WTC11 (cell line): ENCODE measurements at regions not wholly inside any gene's neighbourhood (a gene's known extent, or its start where the extent isn't known, plus 50 kb on each side); places are given as distances from the start of the nearest gene placed in this dataset.

Source experiments
- ATAC-seq: fragments of 200-7000 bp; cut with Tn5 transposase; 2 replicates; pipeline ENCODE4 v1.10.0; 2021; ENCODE audit warnings: mild to moderate bottlenecking, moderate library complexity
- CTCF ChIA-PET: fragments of 300-600 bp; sonication (Branson Sonifier 250); formaldehyde crosslinking; loops from one replicate; lab custom pipeline; 2021; ENCODE audit warnings: antibody characterized with exemption; lab: Charles Lee
- POLR2A ChIA-PET: fragments of 350-600 bp; sonication (Branson Sonifier 250); formaldehyde crosslinking; loops from one replicate; lab custom pipeline; 2021; ENCODE audit warnings: antibody characterized with exemption; lab: Charles Lee
- DNase-seq: peaks from one replicate; pipeline ENCODE4 v3.0.0; 2021; ENCODE audit warnings: low spot score
- H3K27ac Mint-ChIP-seq: 2 replicates; pipeline ENCODE4 v1.8.0; 2021; ENCODE audit warnings: mixed read lengths
- H3K27me3 Mint-ChIP-seq: 2 replicates; pipeline ENCODE4 v1.8.0; 2021; ENCODE audit warnings: low read depth, mild to moderate bottlenecking, moderate library complexity, mixed read lengths
- H3K36me3 Mint-ChIP-seq: 2 replicates; pipeline ENCODE4 v1.8.0; 2021; ENCODE audit warnings: mixed read lengths
- H3K4me1 Mint-ChIP-seq: 2 replicates; pipeline ENCODE4 v1.8.0; 2022; ENCODE audit warnings: mixed read lengths
- H3K4me3 Mint-ChIP-seq: 2 replicates; pipeline ENCODE4 v1.8.0; 2021; ENCODE audit warnings: mild to moderate bottlenecking, moderate library complexity, mixed read lengths
- H3K9me3 Mint-ChIP-seq: 2 replicates; pipeline ENCODE4 v1.8.0; 2021; ENCODE audit warnings: mixed read lengths
- ATF1 ChIP-seq: sonication (generic); formaldehyde crosslinking; IDR thresholded peaks from 2 replicates; pipeline ENCODE4 v1.8.1; 2023; ENCODE audit warnings: mild to moderate bottlenecking, moderate library complexity, missing genetic modification reagents
- ATF3 ChIP-seq: sonication (generic); formaldehyde crosslinking; conservative IDR thresholded peaks from 2 replicates; pipeline ENCODE4 v1.8.1; 2022; ENCODE audit warnings: mild to moderate bottlenecking, missing genetic modification reagents
- CBFB ChIP-seq: sonication (generic); formaldehyde crosslinking; IDR thresholded peaks from 2 replicates; pipeline ENCODE4 v1.8.1; 2022; ENCODE audit warnings: mild to moderate bottlenecking, low read depth, missing genetic modification reagents
- CTCF ChIP-seq: fragments of 200-600 bp; IDR thresholded peaks from 2 replicates; pipeline ENCODE4 v1.8.0; 2022; ENCODE audit warnings: antibody characterized with exemption
- ELF4 ChIP-seq: sonication (generic); formaldehyde crosslinking; IDR thresholded peaks from 2 replicates; pipeline ENCODE4 v1.8.1; 2022; ENCODE audit warnings: low read depth, mild to moderate bottlenecking, moderate library complexity, missing genetic modification reagents
- EMX1 ChIP-seq: fragments of 250-450 bp; sonication (Bioruptor Pico); IDR thresholded peaks from 2 replicates; pipeline ENCODE4 v1.8.0; 2021; ENCODE audit warnings: mild to moderate bottlenecking
- FOXJ3 ChIP-seq: sonication (generic); formaldehyde crosslinking; IDR thresholded peaks from 2 replicates; pipeline ENCODE4 v1.9.0; 2021; ENCODE audit warnings: missing genetic modification reagents, mild to moderate bottlenecking, borderline replicate concordance
- FOXK1 ChIP-seq: sonication (generic); formaldehyde crosslinking; IDR thresholded peaks from 2 replicates; pipeline ENCODE4 v1.8.0; 2022; ENCODE audit warnings: mild to moderate bottlenecking, moderate library complexity, missing genetic modification reagents
- GABPB1 ChIP-seq: sonication (generic); formaldehyde crosslinking; IDR thresholded peaks from 2 replicates; pipeline ENCODE4 v1.8.1; 2023; ENCODE audit warnings: mild to moderate bottlenecking, missing genetic modification reagents
- IRF2 ChIP-seq: sonication (generic); formaldehyde crosslinking; IDR thresholded peaks from 2 replicates; pipeline ENCODE4 v1.8.0; 2022; ENCODE audit warnings: low read depth, missing genetic modification reagents, borderline replicate concordance
- JAZF1 ChIP-seq: fragments of 250-450 bp; sonication (Bioruptor Pico); IDR thresholded peaks from 2 replicates; pipeline ENCODE4 v1.9.0; 2021; ENCODE audit warnings: moderate library complexity, mild to moderate bottlenecking, inconsistent platforms
- JUN ChIP-seq: sonication (generic); formaldehyde crosslinking; IDR thresholded peaks from 2 replicates; pipeline ENCODE4 v1.8.0; 2023; ENCODE audit warnings: mild to moderate bottlenecking, missing genetic modification reagents
- NR1H2 ChIP-seq: sonication (generic); formaldehyde crosslinking; IDR thresholded peaks from 2 replicates; pipeline ENCODE4 v1.9.0; 2021; ENCODE audit warnings: mild to moderate bottlenecking, moderate library complexity, missing genetic modification reagents
- NR2C2 ChIP-seq: sonication (generic); formaldehyde crosslinking; IDR thresholded peaks from 2 replicates; pipeline ENCODE4 v1.8.0; 2022; ENCODE audit warnings: mild to moderate bottlenecking, missing genetic modification reagents
- PRRX2 ChIP-seq: fragments of 250-450 bp; sonication (Bioruptor Pico); IDR thresholded peaks from 2 replicates; pipeline ENCODE4 v1.8.0; 2021; ENCODE audit warnings: mild to moderate bottlenecking
- RORB ChIP-seq: fragments of 250-450 bp; sonication (Bioruptor Pico); IDR thresholded peaks from 2 replicates; pipeline ENCODE4 v1.9.0; 2021; ENCODE audit warnings: mild to moderate bottlenecking
- TEAD4 ChIP-seq: sonication (generic); formaldehyde crosslinking; IDR thresholded peaks from 2 replicates; pipeline ENCODE4 v1.8.0; 2022; ENCODE audit warnings: mild to moderate bottlenecking, missing genetic modification reagents
- ZBTB43 ChIP-seq: sonication (generic); formaldehyde crosslinking; IDR thresholded peaks from 2 replicates; pipeline ENCODE4 v1.8.1; 2023; ENCODE audit warnings: mild to moderate bottlenecking, missing genetic modification reagents
- ZNF138 ChIP-seq: sonication (generic); formaldehyde crosslinking; conservative IDR thresholded peaks from 2 replicates; pipeline ENCODE4 v1.8.1; 2022; ENCODE audit warnings: mild to moderate bottlenecking, moderate library complexity, missing genetic modification reagents
- ZNF317 ChIP-seq: sonication (generic); formaldehyde crosslinking; IDR thresholded peaks from 2 replicates; pipeline ENCODE4 v1.8.1; 2023; ENCODE audit warnings: low read depth, mild to moderate bottlenecking, moderate library complexity, missing genetic modification reagents, borderline replicate concordance
- ZNF396 ChIP-seq: fragments of 250-450 bp; sonication (Bioruptor Pico); IDR thresholded peaks from 2 replicates; pipeline ENCODE4 v1.8.0; 2021; ENCODE audit warnings: mild to moderate bottlenecking, moderate library complexity, borderline replicate concordance
- ZNF416 ChIP-seq: fragments of 250-450 bp; sonication (Bioruptor Pico); IDR thresholded peaks from 2 replicates; pipeline ENCODE4 v1.9.0; 2021; ENCODE audit warnings: mild to moderate bottlenecking, inconsistent platforms
- TF ChIP-seq, protein P1 (sequence below): sonication (generic); formaldehyde crosslinking; IDR thresholded peaks from 2 replicates; pipeline ENCODE4 v1.8.1; 2023; ENCODE audit warnings: mild to moderate bottlenecking, missing genetic modification reagents, moderate library complexity
- TF ChIP-seq, protein P2 (sequence below): fragments of 250-450 bp; sonication (Bioruptor Pico); IDR thresholded peaks from 2 replicates; pipeline ENCODE4 v1.9.0; 2021; ENCODE audit warnings: mild to moderate bottlenecking
- TF ChIP-seq, protein P3 (sequence below): sonication (generic); formaldehyde crosslinking; IDR thresholded peaks from 2 replicates; pipeline ENCODE4 v1.8.0; 2022; ENCODE audit warnings: mild to moderate bottlenecking, missing genetic modification reagents
- TF ChIP-seq, protein P4 (sequence below): sonication (generic); formaldehyde crosslinking; conservative IDR thresholded peaks from 2 replicates; pipeline ENCODE4 v1.8.1; 2023; ENCODE audit warnings: mild to moderate bottlenecking, low read depth, missing genetic modification reagents, moderate library complexity
- TF ChIP-seq, protein P5 (sequence below): sonication (generic); formaldehyde crosslinking; IDR thresholded peaks from 2 replicates; pipeline ENCODE4 v1.8.0; 2023; ENCODE audit warnings: missing genetic modification reagents
- TF ChIP-seq, protein P6 (sequence below): sonication (generic); formaldehyde crosslinking; IDR thresholded peaks from 2 replicates; pipeline ENCODE4 v1.8.1; 2022; ENCODE audit warnings: mild to moderate bottlenecking, missing genetic modification reagents, moderate library complexity, borderline replicate concordance

DNA sequence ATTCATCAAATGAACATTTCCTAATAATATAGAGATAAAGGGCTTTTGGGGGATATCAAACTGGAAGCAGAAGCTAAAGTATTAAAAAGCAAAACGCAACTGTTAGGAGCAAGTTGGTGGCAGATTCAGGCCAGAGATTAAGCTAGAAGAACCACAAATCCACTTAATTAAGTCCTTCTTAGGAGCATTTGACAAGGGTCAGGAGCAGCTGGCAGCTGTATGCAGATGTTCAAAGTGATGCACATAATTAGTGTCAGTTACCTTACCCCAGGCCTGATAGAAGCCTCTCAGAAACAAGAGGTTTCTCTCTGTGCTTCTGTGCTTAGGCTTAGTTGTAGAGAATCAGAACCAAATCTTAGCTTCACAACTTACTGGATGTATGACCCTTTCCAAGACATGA is 546.5 kb upstream of the ANO5 start:
- DNase-seq (no peak), ATAC-seq (no peak)
- POLR2A ChIA-PET, result interaction anchor here (1.2 kb wide), 1 partner anchor 71 kb away, joined by 3 read pairs; no protein-coding TSS in a partner anchor
- Mint-ChIP-seq H3K4me1 (peaks cover 8% of the 10 kb centered on the region; the same call in 1 of the 2 replicates), H3K27ac (no peak overlapping the region), H3K4me3 (no peak overlapping the region), H3K27me3 (no peaks in the 10 kb centered on the region), H3K9me3 (peaks cover 22% of the 10 kb centered on the region), H3K36me3 (peaks cover 5% of the 10 kb centered on the region; the same call in 1 of the 2 replicates)
- TF ChIP-seq JAZF1 (CRISPR knock-in tag) (no peak), NR1H2 (CRISPR knock-in tag) (no peak), ZBTB43 (CRISPR knock-in tag) (no peak), ZNF416 (CRISPR knock-in tag) (no peak), IRF2 (CRISPR knock-in tag) (no peak), CTCF (no peak), FOXJ3 (CRISPR knock-in tag) (no peak), TEAD4 (CRISPR knock-in tag) (no peak), JUN (CRISPR knock-in tag) (no peak), RORB (CRISPR knock-in tag) (no peak), CBFB (CRISPR knock-in tag) (no peak), ZNF138 (CRISPR knock-in tag) (no peak)
- TF ChIP-seq, protein P1, sequence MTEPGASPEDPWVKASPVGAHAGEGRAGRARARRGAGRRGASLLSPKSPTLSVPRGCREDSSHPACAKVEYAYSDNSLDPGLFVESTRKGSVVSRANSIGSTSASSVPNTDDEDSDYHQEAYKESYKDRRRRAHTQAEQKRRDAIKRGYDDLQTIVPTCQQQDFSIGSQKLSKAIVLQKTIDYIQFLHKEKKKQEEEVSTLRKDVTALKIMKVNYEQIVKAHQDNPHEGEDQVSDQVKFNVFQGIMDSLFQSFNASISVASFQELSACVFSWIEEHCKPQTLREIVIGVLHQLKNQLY (CRISPR knock-in tag), result no peak
- TF ChIP-seq, protein P2, sequence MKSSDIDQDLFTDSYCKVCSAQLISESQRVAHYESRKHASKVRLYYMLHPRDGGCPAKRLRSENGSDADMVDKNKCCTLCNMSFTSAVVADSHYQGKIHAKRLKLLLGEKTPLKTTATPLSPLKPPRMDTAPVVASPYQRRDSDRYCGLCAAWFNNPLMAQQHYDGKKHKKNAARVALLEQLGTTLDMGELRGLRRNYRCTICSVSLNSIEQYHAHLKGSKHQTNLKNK (CRISPR knock-in tag), result no peak
- TF ChIP-seq, protein P3, sequence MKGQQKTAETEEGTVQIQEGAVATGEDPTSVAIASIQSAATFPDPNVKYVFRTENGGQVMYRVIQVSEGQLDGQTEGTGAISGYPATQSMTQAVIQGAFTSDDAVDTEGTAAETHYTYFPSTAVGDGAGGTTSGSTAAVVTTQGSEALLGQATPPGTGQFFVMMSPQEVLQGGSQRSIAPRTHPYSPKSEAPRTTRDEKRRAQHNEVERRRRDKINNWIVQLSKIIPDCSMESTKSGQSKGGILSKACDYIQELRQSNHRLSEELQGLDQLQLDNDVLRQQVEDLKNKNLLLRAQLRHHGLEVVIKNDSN (CRISPR knock-in tag), result no peak
- TF ChIP-seq, protein P4, sequence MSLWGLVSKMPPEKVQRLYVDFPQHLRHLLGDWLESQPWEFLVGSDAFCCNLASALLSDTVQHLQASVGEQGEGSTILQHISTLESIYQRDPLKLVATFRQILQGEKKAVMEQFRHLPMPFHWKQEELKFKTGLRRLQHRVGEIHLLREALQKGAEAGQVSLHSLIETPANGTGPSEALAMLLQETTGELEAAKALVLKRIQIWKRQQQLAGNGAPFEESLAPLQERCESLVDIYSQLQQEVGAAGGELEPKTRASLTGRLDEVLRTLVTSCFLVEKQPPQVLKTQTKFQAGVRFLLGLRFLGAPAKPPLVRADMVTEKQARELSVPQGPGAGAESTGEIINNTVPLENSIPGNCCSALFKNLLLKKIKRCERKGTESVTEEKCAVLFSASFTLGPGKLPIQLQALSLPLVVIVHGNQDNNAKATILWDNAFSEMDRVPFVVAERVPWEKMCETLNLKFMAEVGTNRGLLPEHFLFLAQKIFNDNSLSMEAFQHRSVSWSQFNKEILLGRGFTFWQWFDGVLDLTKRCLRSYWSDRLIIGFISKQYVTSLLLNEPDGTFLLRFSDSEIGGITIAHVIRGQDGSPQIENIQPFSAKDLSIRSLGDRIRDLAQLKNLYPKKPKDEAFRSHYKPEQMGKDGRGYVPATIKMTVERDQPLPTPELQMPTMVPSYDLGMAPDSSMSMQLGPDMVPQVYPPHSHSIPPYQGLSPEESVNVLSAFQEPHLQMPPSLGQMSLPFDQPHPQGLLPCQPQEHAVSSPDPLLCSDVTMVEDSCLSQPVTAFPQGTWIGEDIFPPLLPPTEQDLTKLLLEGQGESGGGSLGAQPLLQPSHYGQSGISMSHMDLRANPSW (CRISPR knock-in tag), result no peak
- TF ChIP-seq, protein P5, sequence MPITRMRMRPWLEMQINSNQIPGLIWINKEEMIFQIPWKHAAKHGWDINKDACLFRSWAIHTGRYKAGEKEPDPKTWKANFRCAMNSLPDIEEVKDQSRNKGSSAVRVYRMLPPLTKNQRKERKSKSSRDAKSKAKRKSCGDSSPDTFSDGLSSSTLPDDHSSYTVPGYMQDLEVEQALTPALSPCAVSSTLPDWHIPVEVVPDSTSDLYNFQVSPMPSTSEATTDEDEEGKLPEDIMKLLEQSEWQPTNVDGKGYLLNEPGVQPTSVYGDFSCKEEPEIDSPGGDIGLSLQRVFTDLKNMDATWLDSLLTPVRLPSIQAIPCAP (CRISPR knock-in tag), result no peak
- CTCF ChIA-PET, result no interaction called here

- H3K4me3 Mint-ChIP-seq, result no peak overlapping the region
- no peaks in the 10 kb centered on the region for H3K36me3 Mint-ChIP-seq
- POLR2A ChIA-PET, result no interaction called here
- H3K27me3 Mint-ChIP-seq, result no peaks in the 10 kb centered on the region
- no peak overlapping the region for H3K27ac Mint-ChIP-seq
- peaks cover 11% of the 10 kb centered on the region for H3K4me1 Mint-ChIP-seq
- ATAC-seq (no peak), DNase-seq (no peak)
- H3K9me3 Mint-ChIP-seq, result no peaks in the 10 kb centered on the region
- CTCF ChIA-PET, result no interaction called here
- TF ChIP-seq PRRX2 (CRISPR knock-in tag) (no peak), ZNF396 (CRISPR knock-in tag) (no peak), ATF1 (CRISPR knock-in tag) (no peak), JUN (CRISPR knock-in tag) (no peak), IRF2 (CRISPR knock-in tag) (no peak), FOXK1 (CRISPR knock-in tag) (no peak), ATF3 (CRISPR knock-in tag) (no peak), GABPB1 (no peak), NR2C2 (CRISPR knock-in tag) (no peak), EMX1 (no peak), ELF4 (CRISPR knock-in tag) (no peak), ZNF317 (CRISPR knock-in tag) (no peak)
- TF ChIP-seq, protein P6, sequence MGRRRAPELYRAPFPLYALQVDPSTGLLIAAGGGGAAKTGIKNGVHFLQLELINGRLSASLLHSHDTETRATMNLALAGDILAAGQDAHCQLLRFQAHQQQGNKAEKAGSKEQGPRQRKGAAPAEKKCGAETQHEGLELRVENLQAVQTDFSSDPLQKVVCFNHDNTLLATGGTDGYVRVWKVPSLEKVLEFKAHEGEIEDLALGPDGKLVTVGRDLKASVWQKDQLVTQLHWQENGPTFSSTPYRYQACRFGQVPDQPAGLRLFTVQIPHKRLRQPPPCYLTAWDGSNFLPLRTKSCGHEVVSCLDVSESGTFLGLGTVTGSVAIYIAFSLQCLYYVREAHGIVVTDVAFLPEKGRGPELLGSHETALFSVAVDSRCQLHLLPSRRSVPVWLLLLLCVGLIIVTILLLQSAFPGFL (CRISPR knock-in tag), result no peak
Measured at GRCh38 chr11:21650961-21651360, 541.9 kb upstream of the ANO5 start.
